ENCODE measurements at regions not wholly inside any gene's neighbourhood (a gene's known extent, or its start where the extent isn't known, plus 50 kb on each side); places are given as distances from the start of the nearest gene placed in this dataset.

GRCh38 chr22:48692734-48693376 is 1134.8 kb downstream of the BRD1 start:
- DNase-seq = no peak

GRCh38 chr22:48691431-48691851 is 1136.2 kb downstream of the BRD1 start:
- no peak for DNase-seq

DNA sequence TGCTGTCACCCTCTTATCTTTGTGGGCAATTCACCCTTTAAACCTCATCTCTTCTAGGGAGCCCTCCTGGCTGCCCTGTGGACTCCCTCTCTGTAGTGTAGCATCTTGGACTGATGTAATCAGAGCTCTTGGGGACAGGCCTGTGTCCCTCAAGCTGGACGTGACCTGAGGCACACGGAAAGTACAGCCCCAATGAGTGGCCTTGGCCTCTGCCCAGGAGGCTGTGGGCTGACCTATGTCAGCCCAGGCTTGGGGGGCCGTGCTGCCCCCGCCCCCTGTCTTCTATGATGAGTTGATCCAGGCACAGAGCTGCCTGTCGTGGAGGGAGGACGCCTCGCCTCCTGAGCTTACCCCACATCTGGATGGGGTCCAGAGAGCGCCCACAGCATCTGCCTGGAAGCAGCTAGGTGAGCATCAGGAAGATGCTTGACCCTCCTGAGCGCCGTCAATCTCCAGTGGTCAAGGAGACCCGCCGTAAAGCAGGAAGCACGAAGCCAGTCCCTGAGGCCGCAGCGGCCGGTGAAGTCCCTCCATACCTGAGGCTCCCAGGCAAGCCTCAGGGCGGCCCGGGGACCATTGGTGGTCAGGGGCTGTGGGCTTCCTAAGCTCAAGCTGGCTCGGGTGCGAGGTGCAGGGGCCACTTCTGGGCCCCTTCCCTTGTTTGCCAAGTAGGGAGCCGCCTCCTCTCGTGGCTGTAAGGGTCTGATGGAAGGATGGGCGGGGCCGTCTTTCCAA is 1136.9 kb downstream of the BRD1 start:
- no peak for DNase-seq

GRCh38 chr22:48689206-48689605 is 1138.5 kb downstream of the BRD1 start:
- DNase-seq = no peak

- no peak for DNase-seq
Measured at GRCh38 chr22:48688366-48688765, 1139.3 kb downstream of the BRD1 start.

GRCh38 chr22:48687606-48688005 is 1140.1 kb downstream of the BRD1 start:
- no peak for DNase-seq

DNA sequence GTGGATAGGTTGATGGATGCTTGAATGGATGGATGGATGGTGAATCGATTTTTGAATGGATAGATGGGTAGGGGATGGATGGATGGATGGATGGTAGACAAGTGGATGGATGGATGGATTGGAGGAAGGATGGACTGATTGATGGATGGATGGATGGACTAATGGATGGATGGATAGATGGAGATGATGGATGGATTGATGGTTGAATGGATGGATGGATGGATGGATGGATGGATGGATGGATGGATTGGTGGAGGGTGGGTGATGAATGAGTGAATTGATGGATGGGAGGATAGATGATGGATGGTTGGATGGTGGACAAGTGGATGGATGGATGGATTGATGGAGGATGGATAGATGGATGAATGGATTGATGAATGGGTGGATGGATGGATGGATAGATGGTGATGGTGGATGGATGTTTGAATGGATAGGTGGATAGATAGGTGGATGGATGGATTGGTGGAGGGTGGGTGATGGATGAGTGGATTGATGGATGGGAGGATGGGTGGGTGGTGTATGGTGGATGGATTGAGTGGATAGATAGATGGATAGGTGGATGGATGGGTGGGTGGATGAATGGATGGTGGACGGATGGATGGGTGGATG is 1140.9 kb downstream of the BRD1 start:
- no peak for DNase-seq

DNA sequence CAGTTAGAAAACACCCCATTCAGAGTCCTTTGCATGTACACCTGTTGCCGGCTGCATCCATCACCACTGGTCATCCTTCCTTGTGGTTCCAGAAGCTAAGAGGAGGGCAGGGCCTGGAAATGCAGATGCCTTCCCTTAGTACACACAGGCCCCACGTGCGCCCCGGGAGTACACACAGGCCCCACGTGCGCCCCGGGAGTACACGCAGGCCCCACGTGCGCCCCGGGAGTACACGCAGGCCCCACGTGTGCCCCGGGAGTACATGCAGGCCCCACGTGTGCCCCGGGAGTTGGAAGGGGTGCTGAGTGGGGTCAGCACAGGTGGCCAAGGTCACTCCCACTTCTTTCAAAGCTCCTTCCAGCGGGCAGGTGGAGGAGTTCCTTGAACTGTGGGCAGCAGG is 1141.9 kb downstream of the BRD1 start:
- no peak for DNase-seq

GRCh38 chr22:48683640-48684039 is 1144.0 kb downstream of the BRD1 start:
- no peak for DNase-seq

DNA sequence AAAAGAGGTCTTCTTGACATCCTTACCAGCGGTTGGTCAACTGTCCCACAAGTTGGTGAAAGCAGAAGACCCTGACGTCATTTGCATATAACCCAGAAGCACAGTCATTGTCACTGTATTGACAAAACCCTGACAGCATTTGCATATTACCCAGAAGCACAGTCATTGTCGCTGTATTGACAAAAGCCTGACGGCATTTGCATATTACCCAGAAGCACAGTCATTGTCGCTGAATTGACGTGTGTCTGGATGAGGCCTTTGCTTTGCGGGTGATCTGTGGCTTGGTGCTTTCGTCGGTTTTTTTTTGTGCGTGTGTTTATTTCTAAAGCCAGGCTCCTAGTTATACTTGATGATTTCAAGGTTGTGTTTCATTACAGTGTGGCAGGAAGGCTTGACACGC is 1145.2 kb downstream of the BRD1 start:
- DNase-seq = no peak

GRCh38 chr22:48680601-48681000 is 1147.1 kb downstream of the BRD1 start:
- DNase-seq = no peak

GRCh38 chr22:48679656-48680555 is 1147.8 kb downstream of the BRD1 start:
- no peak for DNase-seq

GRCh38 chr22:48678171-48679135 is 1149.2 kb downstream of the BRD1 start:
- no peak for DNase-seq

- no peak for DNase-seq
Measured at GRCh38 chr22:48677621-48678020, 1150.1 kb downstream of the BRD1 start.

- DNase-seq = no peak
Measured at GRCh38 chr22:48677168-48677520, 1150.5 kb downstream of the BRD1 start.

- DNase-seq = no peak
Measured at GRCh38 chr22:48676266-48677167, 1151.2 kb downstream of the BRD1 start.

- DNase-seq = no peak
Measured at GRCh38 chr22:48675830-48676145, 1151.9 kb downstream of the BRD1 start.

DNA sequence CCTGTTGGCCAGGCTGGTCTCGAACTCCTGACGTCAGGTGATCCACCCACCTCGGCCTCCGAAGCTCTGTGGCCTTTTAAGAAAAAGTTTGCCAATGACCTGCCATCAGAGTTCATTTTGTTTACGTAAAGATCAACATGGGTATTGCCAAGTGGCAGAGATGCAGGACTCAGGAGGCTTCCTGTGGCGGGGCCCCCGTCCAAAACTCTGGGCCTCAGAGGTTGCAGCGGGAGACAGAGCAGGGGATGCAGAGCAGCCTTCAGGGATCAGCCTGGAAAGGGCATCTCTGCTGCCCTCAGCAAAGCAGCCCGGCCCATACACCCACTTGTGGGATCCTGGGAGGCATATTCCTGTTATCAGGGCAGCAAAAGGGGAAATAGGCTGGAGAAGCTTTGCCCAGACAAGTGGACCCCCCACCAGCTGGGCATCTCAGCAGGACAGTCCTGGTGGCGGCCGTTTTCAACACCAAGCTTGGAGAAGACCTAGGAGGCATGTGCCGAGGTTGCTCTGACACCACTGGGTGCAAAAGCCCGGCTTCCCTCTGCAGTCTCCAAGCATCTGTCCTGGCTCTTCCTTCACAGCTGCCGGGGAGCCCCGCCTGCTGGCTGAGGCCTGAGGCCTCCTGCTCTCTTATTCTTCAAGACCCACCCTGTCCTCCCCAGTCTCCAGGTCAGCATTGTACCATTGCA is 1152.4 kb downstream of the BRD1 start:
- no peak for DNase-seq

GRCh38 chr22:48673806-48674500 is 1153.7 kb downstream of the BRD1 start:
- DNase-seq = no peak

Data from skin of body (tissue), 1 donor.